ENCODE measurements at regions not wholly inside any gene's neighbourhood (a gene's known extent, or its start where the extent isn't known, plus 50 kb on each side); places are given as distances from the start of the nearest gene placed in this dataset.
A peak's percentile ranks its signal among the peaks of the same experiment; 100 is the strongest.

GRCh38 chr10:25849268-25849667 lies 84.8 kb upstream of the MYO3A start:
- Histone ChIP-seq H4K20me1 (ENCODE audit: control insufficient read depth, extremely low read depth, insufficient read depth, low read length) (no peaks in the 10 kb centered on the region), H3K27me3 (ENCODE audit: control insufficient read depth, insufficient read depth, low read length) (no peaks in the 10 kb centered on the region), H3K27ac (ENCODE audit: insufficient read depth, low read length) (no peak overlapping the region), H3K4me1 (ENCODE audit: control insufficient read depth, extremely low read depth, insufficient read depth, low read length) (no peaks in the 10 kb centered on the region), H3K36me3 (ENCODE audit: control insufficient read depth, insufficient read depth, low read length) (no peaks in the 10 kb centered on the region), H3K9ac (ENCODE audit: insufficient read depth, low read length) (no peak overlapping the region), H2AFZ (ENCODE audit: low read length) (no peak overlapping the region), H3K79me2 (ENCODE audit: control insufficient read depth, insufficient read depth, low read length) (no peaks in the 10 kb centered on the region), H3K4me2 (ENCODE audit: extremely low read depth, insufficient read depth, low read length) (no peak overlapping the region), H3K9me3 (ENCODE audit: control insufficient read depth, insufficient read depth, low read depth, low read length) (no peaks in the 10 kb centered on the region), H3K4me3 (replicated peaks in 1 of 4; ENCODE audit: control extremely low read depth in 1 of 4, insufficient read depth in 1 of 4, low read depth in 3 of 4, low read length in 4 of 4) (no peak overlapping the region)
- DNase-seq (ENCODE audit: low read depth in 2 of 2): no peak
- no peak for TF ChIP-seq CTCF (conservative IDR thresholded peaks at IDR 0.05 in 1 of 2, IDR thresholded peaks at IDR 0.05 in 1 of 2; ENCODE audit: low read depth in 1 of 2, low read length in 2 of 2)
- TF ChIP-seq EZH2 (IDR thresholded peaks at IDR 0.05; ENCODE audit: low read length, missing control alignments): no peak

- no peak overlapping the region for H2AFZ ChIP-seq (ENCODE audit: low read length)
- TF ChIP-seq EZH2 (IDR thresholded peaks at IDR 0.05; ENCODE audit: low read length, missing control alignments) (no peak), CTCF (conservative IDR thresholded peaks at IDR 0.05 in 1 of 2, IDR thresholded peaks at IDR 0.05 in 1 of 2; ENCODE audit: low read depth in 1 of 2, low read length in 2 of 2) (no peak)
- H3K9me3 ChIP-seq (ENCODE audit: control insufficient read depth, insufficient read depth, low read depth, low read length): no peaks in the 10 kb centered on the region
- no peaks in the 10 kb centered on the region for H3K36me3 ChIP-seq (ENCODE audit: control insufficient read depth, insufficient read depth, low read length)
- no peaks in the 10 kb centered on the region for H4K20me1 ChIP-seq (ENCODE audit: control insufficient read depth, extremely low read depth, insufficient read depth, low read length)
- DNase-seq (ENCODE audit: low read depth in 2 of 2): peak in 1 of 2 donors; percentile 39
- no peak overlapping the region for H3K27ac ChIP-seq (ENCODE audit: insufficient read depth, low read length)
- no peak overlapping the region for H3K4me2 ChIP-seq (ENCODE audit: extremely low read depth, insufficient read depth, low read length)
- H3K4me1 ChIP-seq (ENCODE audit: control insufficient read depth, extremely low read depth, insufficient read depth, low read length): no peaks in the 10 kb centered on the region
- H3K9ac ChIP-seq (ENCODE audit: insufficient read depth, low read length): no peak overlapping the region
- no peaks in the 10 kb centered on the region for H3K79me2 ChIP-seq (ENCODE audit: control insufficient read depth, insufficient read depth, low read length)
- no peaks in the 10 kb centered on the region for H3K27me3 ChIP-seq (ENCODE audit: control insufficient read depth, insufficient read depth, low read length)
- no peak overlapping the region for H3K4me3 ChIP-seq (replicated peaks in 1 of 4; ENCODE audit: control extremely low read depth in 1 of 4, insufficient read depth in 1 of 4, low read depth in 3 of 4, low read length in 4 of 4)
Observed at GRCh38 chr10:25849988-25850387, 84.0 kb upstream of the MYO3A start.

- Histone ChIP-seq H3K36me3 (ENCODE audit: control insufficient read depth, insufficient read depth, low read length) (no peaks in the 10 kb centered on the region), H2AFZ (ENCODE audit: low read length) (no peak overlapping the region), H3K27ac (ENCODE audit: insufficient read depth, low read length) (no peak overlapping the region), H3K79me2 (ENCODE audit: control insufficient read depth, insufficient read depth, low read length) (no peaks in the 10 kb centered on the region), H3K9me3 (ENCODE audit: control insufficient read depth, insufficient read depth, low read depth, low read length) (no peaks in the 10 kb centered on the region), H3K9ac (ENCODE audit: insufficient read depth, low read length) (no peak overlapping the region), H3K4me3 (replicated peaks in 1 of 4; ENCODE audit: control extremely low read depth in 1 of 4, insufficient read depth in 1 of 4, low read depth in 3 of 4, low read length in 4 of 4) (no peak overlapping the region), H4K20me1 (ENCODE audit: control insufficient read depth, extremely low read depth, insufficient read depth, low read length) (no peaks in the 10 kb centered on the region), H3K4me1 (ENCODE audit: control insufficient read depth, extremely low read depth, insufficient read depth, low read length) (no peaks in the 10 kb centered on the region), H3K27me3 (ENCODE audit: control insufficient read depth, insufficient read depth, low read length) (no peaks in the 10 kb centered on the region), H3K4me2 (ENCODE audit: extremely low read depth, insufficient read depth, low read length) (no peak overlapping the region)
- DNase-seq (ENCODE audit: low read depth in 2 of 2): no peak
- TF ChIP-seq EZH2 (IDR thresholded peaks at IDR 0.05; ENCODE audit: low read length, missing control alignments) (no peak), CTCF (conservative IDR thresholded peaks at IDR 0.05 in 1 of 2, IDR thresholded peaks at IDR 0.05 in 1 of 2; ENCODE audit: low read depth in 1 of 2, low read length in 2 of 2) (no peak)
Observed at GRCh38 chr10:25851548-25851947, 82.5 kb upstream of the MYO3A start.

Measured in fibroblast of lung (primary cell).